SK-N-SH treated with all-trans-retinoic acid at 6 μM for 48 hours (cell line): ENCODE measurements at regions not wholly inside any gene's neighbourhood (a gene's known extent, or its start where the extent isn't known, plus 50 kb on each side); places are given as distances from the start of the nearest gene placed in this dataset.

ENCODE experiments used
- ATAC-seq: fragments of 200-7000 bp; cut with Tn5 transposase; 3 replicates; pipeline ENCODE4 v1.9.1; 2020; ENCODE audit warnings: mild to moderate bottlenecking, moderate library complexity
- BACH2 ChIP-seq: fragments of 250-450 bp; sonication (Bioruptor Pico); IDR thresholded peaks from 2 replicates; pipeline ENCODE4 v1.9.0; 2021; ENCODE audit warnings: mild to moderate bottlenecking, borderline replicate concordance
- CREB5 ChIP-seq: fragments of 250-450 bp; sonication (Bioruptor Pico); IDR thresholded peaks from 2 replicates; pipeline ENCODE4 v1.5.1; 2020; ENCODE audit warnings: low read depth, mild to moderate bottlenecking, moderate library complexity
- CSDC2 ChIP-seq: fragments of 250-450 bp; sonication (Bioruptor Pico); IDR thresholded peaks from 2 replicates; pipeline ENCODE4 v1.5.0; 2020; ENCODE audit warnings: mild to moderate bottlenecking, moderate library complexity
- CSRNP3 ChIP-seq: fragments of 250-450 bp; sonication (Bioruptor Pico); IDR thresholded peaks from 2 replicates; pipeline ENCODE4 v1.5.1; 2021; ENCODE audit warnings: mild to moderate bottlenecking, moderate library complexity
- ESRRG ChIP-seq: fragments of 250-450 bp; sonication (Bioruptor Pico); IDR thresholded peaks from 2 replicates; pipeline ENCODE4 v1.6.1; 2021; ENCODE audit warnings: mild to moderate bottlenecking
- GLIS3 ChIP-seq: fragments of 250-450 bp; sonication (Bioruptor Pico); IDR thresholded peaks from 2 replicates; pipeline ENCODE4 v1.5.0; 2020; ENCODE audit warnings: mild to moderate bottlenecking, moderate library complexity
- OSR1 ChIP-seq: fragments of 250-450 bp; sonication (Bioruptor Pico); IDR thresholded peaks from 2 replicates; pipeline ENCODE4 v1.8.0; 2022; ENCODE audit warnings: moderate library complexity, mild to moderate bottlenecking, inconsistent platforms
- PATZ1 ChIP-seq: fragments of 250-450 bp; sonication (Bioruptor Pico); IDR thresholded peaks from 2 replicates; pipeline ENCODE4 v1.8.0; 2020; ENCODE audit warnings: mild to moderate bottlenecking, moderate library complexity, borderline replicate concordance
- PPARA ChIP-seq: fragments of 250-450 bp; sonication (Bioruptor Pico); IDR thresholded peaks from 2 replicates; pipeline ENCODE4 v1.5.0; 2020; ENCODE audit warnings: mild to moderate bottlenecking, borderline replicate concordance
- SNAI2 ChIP-seq: fragments of 250-450 bp; sonication (Bioruptor Pico); IDR thresholded peaks from 2 replicates; pipeline ENCODE4 v1.5.0; 2020; ENCODE audit warnings: mild to moderate bottlenecking, moderate library complexity
- TCF4 ChIP-seq: fragments of 250-450 bp; sonication (Bioruptor Pico); IDR thresholded peaks from 2 replicates; pipeline ENCODE4 v1.8.0; 2021; ENCODE audit warnings: mild to moderate bottlenecking, moderate library complexity, borderline replicate concordance
- TOX ChIP-seq: fragments of 250-450 bp; sonication (Bioruptor Pico); IDR thresholded peaks from 2 replicates; pipeline ENCODE4 v1.8.0; 2021; ENCODE audit warnings: mild to moderate bottlenecking, moderate library complexity, borderline replicate concordance
- TSHZ2 ChIP-seq: fragments of 250-450 bp; sonication (Bioruptor Pico); IDR thresholded peaks from 2 replicates; pipeline ENCODE4 v1.5.0; 2020; ENCODE audit warnings: mild to moderate bottlenecking, moderate library complexity
- ZC3H10 ChIP-seq: fragments of 250-450 bp; sonication (Bioruptor Pico); IDR thresholded peaks from 2 replicates; pipeline ENCODE4 v1.5.1; 2021; ENCODE audit warnings: mild to moderate bottlenecking, moderate library complexity
- ZFP3 ChIP-seq: fragments of 250-450 bp; sonication (Bioruptor Pico); IDR thresholded peaks from 2 replicates; pipeline ENCODE4 v1.5.0; 2020; ENCODE audit warnings: mild to moderate bottlenecking, moderate library complexity
- ZNF565 ChIP-seq: fragments of 450-650 bp; formaldehyde crosslinking; conservative IDR thresholded peaks from 2 replicates; pipeline ENCODE4 v1.5.0; 2020; ENCODE audit warnings: low read depth, mild to moderate bottlenecking, moderate library complexity
- ZNF70 ChIP-seq: fragments of 450-650 bp; formaldehyde crosslinking; IDR thresholded peaks from 2 replicates; pipeline ENCODE4 v1.5.0; 2020; ENCODE audit warnings: mild to moderate bottlenecking, moderate library complexity
- ZNF8 ChIP-seq: fragments of 450-650 bp; formaldehyde crosslinking; IDR thresholded peaks from 2 replicates; pipeline ENCODE4 v1.5.0; 2020; ENCODE audit warnings: mild to moderate bottlenecking, moderate library complexity

GRCh38 chr16:25431472-25431871, 173.8 kb upstream of the ZKSCAN2 start (continued):
- no peak for TF ChIP-seq TCF4 (CRISPR knock-in tag)
- TF ChIP-seq ZNF565 (CRISPR knock-in tag): no peak
- no peak for TF ChIP-seq CSRNP3 (CRISPR knock-in tag)
- TF ChIP-seq PPARA (CRISPR knock-in tag): no peak
- no peak for TF ChIP-seq ZFP3
- no peak for TF ChIP-seq OSR1 (CRISPR knock-in tag)
- TF ChIP-seq, all 23 proteins: peak for 0

- TF ChIP-seq CREB5: no peak
- TF ChIP-seq CSDC2 (CRISPR knock-in tag): no peak
- TF ChIP-seq TOX (CRISPR knock-in tag): no peak
- no peak for TF ChIP-seq TSHZ2 (CRISPR knock-in tag)
- TF ChIP-seq TCF4 (CRISPR knock-in tag): no peak
- TF ChIP-seq, all 23 proteins: peak for 0
- ATAC-seq: no peak
Observed at GRCh38 chr16:25426829-25427228, 169.2 kb upstream of the ZKSCAN2 start.

- ATAC-seq: no peak
- TF ChIP-seq CREB5 (no peak), TCF4 (CRISPR knock-in tag) (no peak), ESRRG (CRISPR knock-in tag) (no peak), SNAI2 (CRISPR knock-in tag) (no peak), ZFP3 (no peak)
Observed at GRCh38 chr16:25419681-25420080, 162.0 kb upstream of the ZKSCAN2 start.

GRCh38 chr16:25419153-25419552, 161.5 kb upstream of the ZKSCAN2 start:
- ATAC-seq: no peak
- TF ChIP-seq PATZ1: no peak
- no peak for TF ChIP-seq ZNF70 (CRISPR knock-in tag)
- TF ChIP-seq ZNF565 (CRISPR knock-in tag): no peak
- TF ChIP-seq TSHZ2 (CRISPR knock-in tag): no peak
- no peak for TF ChIP-seq TOX (CRISPR knock-in tag)
- TF ChIP-seq ZC3H10: no peak
- no peak for TF ChIP-seq CREB5
- TF ChIP-seq OSR1 (CRISPR knock-in tag): no peak
- no peak for TF ChIP-seq ZFP3
- no peak for TF ChIP-seq CSRNP3 (CRISPR knock-in tag)
- TF ChIP-seq BACH2: no peak
- TF ChIP-seq ESRRG (CRISPR knock-in tag): no peak
- no peak for TF ChIP-seq ZNF8 (CRISPR knock-in tag)
- no peak for TF ChIP-seq GLIS3 (CRISPR knock-in tag)
- TF ChIP-seq TCF4 (CRISPR knock-in tag): no peak
- TF ChIP-seq CSDC2 (CRISPR knock-in tag): no peak
- TF ChIP-seq, all 23 proteins: peak for 0
